CD4-positive, alpha-beta T cell treated with Interleukin-4 for 4 hours (primary cell): ENCODE measurements at regions not wholly inside any gene's neighbourhood (a gene's known extent, or its start where the extent isn't known, plus 50 kb on each side); places are given as distances from the start of the nearest gene placed in this dataset.

Experiments
- DNase-seq: peaks from one replicate; pipeline ENCODE4 v3.0.0-alpha.2; 2020

DNA sequence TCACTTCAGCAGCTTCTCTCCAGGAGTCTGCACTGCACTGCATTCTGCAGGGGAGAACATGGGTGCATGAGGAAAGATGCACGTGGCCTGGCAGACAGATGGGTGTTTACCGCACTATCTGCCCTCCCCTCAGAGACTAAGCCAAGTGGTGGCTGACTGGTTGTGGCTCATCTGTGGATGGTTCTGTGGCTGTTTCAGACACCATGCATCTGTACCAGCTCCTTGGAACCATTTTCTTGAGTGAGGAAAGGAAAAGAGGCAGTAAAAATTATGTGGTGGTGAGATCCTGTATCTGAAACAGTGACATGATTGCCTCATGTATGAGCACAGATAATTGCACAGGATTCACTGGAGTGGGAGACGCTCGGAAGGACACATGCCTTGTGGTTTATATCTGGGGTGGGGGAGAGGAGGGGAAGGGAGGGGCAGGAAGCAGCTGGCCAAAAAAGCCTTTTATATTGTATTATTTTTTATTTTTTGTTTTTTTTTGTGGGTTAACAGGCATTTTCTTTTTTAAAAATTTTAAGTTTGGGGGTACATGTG lies 161.7 kb downstream of the ERMARD start:
- no peak for DNase-seq

DNA sequence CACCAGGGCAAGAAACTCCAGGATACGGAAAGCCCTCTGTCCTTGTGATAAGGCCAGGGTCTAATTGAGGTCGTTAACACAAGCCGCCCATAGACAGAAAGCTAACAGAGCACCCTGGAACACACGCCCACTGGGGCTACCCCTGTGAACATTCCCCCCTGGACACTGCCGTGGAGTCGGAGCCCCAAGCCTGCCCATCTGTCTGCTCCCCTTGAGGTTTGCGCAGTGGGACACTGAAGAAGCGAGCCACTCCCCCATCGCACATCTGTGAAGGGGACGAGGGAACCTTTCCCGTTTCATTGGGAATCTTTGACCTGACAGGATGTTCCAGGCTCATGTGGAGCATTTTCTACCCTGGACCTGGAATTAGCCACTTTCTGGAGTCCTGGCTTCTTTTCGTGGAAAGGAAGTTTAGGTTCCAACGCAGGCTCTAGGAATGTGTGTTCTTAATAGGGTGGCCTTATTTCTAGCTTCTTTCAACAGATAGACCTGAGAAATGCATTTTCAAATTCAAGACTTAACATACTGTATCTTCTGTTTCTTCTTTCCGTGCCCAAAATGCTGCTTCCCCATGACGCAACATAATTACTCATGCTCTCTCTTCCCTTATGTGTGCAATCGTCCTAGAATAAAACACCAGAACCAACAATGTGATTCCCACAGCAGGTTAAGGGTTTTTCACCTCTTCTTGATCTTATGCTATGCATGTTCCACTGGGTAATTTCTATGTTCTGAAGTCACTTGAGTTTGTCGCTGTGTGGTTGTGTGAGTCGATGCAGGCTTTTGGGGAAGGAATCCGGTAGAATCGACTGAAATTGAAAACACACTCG lies 161.1 kb downstream of the ERMARD start:
- DNase-seq = no peak

DNA sequence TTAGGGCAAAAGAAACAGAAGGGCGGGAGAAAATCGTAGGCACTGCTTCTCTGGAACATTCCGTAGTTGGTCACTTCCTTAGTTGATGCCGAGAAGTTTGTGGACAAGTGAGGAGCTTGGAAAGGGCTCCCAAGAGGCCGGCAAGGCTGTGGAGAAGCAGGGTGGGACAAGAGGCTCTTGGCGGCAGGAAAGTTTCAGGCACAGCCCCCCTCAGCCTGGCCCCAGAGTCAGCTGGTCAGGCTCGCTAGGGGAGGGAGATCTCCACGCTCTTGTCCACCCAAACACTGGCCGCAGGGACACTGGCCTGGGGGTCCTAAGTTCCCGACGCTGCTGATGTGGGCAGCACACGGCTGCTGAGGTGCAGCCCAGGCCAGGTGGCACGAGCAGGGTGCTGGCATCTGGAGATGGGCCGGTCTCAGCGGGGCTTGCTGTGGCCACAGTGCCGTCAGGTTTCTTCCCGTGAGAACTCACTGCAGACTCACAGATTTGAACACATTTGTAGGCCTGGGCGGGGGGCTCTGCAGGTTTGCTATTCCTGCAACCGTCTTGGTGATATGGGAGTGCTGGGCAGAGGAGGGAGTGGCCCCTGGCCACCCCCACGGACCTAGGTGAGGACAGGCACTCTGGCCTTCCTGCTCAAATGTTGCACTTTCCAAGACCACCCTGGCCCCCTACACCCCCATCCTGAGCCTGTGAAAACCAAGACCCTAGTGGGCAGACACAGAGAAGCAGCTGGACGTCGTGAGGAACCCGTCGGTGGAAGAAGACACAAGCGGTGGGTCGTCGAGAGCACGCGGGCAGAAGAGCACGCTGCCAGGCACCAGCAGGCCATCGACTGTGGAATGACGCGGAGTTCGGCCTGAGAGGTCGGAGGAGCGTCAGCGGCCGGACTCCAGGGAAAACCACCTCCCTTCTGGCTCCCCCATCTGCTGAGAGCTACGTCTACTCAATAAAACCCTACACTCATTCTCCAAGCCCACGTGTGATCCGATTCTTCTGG lies 160.1 kb downstream of the ERMARD start:
- DNase-seq = no peak

DNA sequence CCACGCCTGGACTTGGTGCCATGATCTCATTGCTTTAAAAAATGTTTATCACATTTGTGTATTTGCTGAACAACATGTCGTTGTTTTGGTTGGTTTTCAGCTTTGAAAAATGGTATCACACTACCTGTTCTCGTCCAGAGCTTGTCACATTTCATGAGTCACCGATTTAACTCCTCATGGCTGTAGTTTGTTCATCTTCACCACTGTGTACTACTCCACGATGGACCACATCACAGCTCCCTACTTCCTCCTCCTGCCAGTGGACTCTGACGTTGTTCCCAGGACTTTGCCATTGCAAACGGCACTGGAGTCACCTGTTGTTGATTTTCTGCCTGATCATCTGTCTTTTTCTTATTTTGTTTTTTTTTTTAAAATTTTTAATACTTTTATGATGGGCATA lies 157.7 kb downstream of the ERMARD start:
- DNase-seq = no peak

DNA sequence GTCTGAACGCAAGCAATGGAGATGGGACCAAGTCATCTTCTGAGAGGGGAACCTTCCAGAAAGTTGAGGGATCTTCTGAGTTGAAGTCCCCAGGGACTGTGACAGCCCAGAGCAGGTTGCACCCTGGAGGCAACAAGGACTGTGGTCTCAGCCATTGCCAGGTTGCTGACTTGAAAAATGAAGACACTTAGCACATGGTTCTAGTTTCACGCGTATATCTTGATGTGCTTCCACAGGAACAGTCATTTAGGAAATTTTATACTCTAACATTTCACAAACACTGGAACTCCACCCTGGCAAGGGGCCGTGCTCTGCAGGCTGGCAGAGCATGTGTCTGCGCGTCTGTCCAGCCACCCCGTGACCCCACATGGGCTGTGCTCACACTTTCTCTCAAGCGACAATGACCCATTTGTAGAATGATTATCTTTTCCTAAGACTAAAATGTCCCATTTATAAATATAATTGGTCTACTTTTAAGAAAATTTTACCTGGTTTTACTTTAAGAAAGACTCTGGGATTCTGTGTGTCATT lies 157.0 kb downstream of the ERMARD start:
- DNase-seq = no peak

DNA sequence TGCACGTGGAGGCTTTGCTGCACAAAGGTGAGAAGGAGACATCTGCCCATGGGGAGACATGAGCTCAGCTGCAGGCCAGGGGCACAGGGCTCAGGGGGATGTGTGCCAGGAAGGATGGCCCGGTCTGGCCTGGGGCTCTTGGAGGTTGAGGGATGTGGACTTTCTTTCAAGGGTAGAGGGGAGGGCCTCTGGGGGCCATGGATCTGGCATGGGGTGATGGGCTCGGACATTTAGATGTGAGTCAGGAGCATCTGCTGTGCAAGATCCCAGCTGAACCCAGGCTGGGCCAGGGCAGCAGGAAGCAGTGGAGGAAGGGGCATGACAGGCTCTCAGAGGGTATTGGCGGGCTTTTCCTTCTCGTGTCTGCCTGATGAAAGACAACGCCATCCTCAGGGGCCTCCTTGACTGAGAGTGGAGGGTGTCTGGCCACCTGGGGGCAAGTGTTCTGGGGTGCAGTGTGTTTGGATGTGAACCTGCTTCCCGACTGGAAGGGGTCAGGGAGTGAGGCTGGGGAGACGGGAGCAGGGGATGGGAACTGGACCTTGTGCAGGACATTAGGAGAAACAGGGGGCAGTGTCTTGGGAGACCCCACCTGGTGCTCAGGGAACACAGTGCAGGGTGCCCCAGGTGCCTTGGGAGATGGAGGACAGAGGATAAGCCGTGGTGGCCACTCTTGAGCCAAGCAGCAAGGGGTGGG lies 156.1 kb downstream of the ERMARD start:
- no peak for DNase-seq

DNA sequence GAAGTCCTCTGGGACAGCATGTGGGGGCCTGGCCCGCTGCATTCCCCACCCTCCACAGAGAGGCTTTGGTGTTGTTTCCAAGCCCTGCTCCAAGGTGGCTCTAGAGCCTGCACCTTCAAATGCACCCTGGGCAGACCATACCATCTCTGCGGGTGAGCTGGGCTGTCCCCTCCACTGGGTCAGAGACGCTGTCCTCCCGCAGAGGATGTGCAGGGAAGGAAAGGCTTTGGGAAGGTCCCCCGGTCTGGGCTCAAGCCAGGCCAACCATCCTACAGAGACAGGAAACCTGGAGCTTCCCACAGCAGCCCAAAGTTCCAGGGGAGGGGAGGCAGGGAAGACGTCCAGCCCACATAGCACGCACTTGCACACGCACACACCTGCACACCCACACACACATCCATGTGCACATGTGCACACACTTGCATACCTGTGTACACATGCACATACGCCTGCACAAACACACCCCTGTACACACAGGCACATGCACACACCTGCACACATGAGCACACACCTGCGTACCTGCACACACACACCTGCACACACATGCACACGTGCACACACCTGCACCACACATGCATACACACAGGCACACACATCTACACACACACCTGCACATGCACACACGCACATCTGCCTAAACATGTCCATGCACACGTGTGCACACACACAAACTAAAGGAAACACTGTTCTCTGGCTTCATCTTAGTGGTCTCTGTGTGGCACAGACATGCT lies 155.4 kb downstream of the ERMARD start:
- DNase-seq = no peak

DNA sequence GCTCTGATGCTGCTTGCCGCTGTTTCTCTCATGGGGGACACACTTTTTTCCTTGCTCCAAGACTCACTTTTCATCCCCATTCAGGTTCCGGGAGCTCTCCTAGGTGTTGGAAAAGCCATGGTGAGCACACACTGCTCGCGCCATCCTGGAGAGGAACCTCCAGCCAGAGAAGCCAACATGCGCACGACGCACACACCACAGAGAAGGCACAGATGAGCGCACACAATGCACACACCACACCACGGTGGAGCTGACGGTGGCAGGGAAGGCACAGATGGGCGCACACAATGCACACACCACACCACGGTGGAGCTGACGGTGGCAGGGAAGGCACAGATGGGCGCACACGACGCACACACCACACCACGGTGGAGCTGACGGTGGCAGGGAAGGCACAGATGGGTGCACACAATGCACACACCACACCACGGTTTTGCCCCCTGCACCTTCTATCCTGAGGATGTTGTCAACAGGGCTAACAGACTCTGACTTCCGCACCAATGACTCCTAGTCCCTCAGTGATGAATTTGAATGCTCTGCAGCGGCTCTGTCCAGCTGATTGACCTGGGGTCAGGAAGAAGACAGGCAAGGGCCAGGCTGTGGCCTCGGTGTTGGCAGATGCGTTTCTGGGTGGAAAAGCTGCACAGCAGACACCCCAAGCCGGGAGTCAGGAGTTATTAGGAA lies 154.7 kb downstream of the ERMARD start:
- DNase-seq = no peak

DNA sequence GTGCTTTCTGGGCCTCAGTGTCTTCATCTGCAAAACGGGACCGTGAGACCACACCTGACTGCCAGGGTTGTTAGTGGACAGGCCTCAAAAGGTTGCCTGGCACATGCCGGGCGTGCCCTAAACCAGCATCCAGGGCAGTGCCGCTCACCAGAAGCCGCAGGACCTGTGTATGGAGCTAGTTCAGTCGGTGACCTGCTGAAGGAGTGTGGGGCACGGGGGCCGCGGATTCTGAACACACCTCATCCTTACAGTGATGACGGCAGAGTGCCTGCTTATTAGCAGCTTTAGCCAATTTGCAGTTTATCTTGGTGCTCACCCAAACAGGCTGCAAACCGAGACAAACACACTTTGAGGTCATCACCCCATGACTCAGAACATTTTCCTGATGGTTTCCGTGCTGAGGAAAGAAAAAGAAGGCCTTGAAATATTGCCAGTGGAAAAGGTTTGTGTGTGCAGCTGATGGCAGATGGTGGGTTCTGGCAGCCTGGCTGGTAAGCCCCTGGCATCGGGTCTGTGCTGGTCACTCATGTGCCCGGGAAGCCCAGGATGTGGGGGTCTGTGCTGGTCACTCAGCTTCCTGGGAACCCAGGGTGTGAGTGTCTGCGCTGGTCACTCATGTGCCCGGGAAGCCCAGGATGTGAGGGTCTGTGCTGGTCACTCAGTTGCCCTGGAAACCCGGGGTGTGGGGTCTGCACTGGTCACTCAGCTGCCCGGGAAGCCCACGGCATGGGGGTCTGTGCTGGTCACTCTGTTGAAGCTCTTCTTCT lies 153.8 kb downstream of the ERMARD start:
- no peak for DNase-seq

DNA sequence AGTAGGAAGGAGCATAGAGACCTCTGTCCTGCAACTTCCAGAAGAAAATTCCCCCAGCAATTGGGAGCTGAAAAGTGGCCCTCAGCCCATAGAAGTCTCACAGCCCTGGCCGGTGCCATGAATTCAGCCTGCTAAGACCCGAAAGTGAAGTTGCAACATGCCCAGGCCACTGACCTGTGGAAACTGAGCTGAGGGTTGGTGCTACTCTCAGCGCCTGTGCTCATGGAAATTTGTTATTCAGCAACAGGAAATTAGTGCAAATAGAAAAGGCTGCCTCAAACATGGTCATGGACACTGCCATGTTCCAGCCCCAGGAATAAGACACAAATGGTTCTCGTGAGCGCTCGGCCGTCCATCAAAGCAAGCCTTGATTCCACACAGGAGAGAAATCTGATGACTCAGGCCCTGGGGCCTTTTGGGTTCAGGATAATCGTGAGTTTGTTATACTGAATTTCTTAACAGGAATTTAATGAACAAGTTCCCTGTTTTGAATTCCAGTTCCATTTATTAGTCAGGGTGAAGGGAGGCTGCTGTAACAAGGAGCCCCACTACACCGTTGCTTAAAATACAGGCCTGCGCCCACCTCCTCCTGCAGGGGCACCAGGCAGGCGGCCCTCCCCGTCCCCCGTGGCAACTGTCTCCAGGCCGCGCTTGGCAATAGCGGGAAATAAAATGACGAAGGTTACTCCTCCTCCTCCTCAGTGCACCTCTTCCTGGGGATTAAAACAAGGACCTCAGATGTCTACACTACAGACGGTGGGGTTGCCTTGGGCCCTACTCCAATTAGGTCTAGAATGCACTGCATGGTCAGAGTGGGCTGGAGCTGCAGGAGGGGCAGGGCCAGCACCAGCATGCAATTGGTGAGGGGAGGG lies 152.9 kb downstream of the ERMARD start:
- no peak for DNase-seq

DNA sequence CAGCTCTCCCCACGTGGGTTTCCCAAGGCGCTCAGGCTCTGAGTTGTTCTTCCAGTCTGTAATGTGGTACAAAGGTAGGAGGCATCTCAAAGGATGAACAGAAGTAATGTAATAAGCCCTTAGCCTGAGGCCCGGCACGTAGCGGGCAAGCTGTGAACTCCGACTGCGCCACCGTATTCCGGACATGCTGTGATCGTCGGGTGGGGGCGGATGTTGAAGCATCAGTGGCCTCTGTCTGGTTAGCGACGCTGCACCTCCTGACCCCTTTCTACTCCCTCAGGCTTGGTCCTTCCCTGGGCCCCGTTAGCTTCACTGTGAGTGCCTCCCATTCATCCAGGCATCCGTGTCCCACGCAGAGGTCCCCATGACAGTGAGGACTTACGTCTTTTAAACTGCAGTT lies 151.7 kb downstream of the ERMARD start:
- no peak for DNase-seq

DNA sequence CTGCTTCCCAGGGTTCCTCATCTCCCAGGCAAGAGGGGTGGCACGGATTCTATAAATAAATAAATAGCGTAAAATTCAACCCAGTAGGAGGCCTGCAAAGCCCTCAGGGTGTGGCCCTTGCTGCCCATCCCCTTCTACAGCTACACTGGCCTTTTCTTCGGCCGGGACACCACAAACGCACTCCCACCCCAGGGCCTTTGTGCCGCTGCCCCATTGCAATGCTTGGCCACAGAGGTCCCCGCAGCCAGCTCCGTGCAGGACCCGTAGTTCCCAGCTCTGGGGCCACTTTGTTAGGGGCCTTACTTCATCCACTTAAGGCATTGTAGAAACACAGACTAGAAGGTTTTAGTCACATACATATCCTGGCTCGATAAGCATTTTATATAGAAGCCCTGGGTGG lies 151.2 kb downstream of the ERMARD start:
- no peak for DNase-seq

DNA sequence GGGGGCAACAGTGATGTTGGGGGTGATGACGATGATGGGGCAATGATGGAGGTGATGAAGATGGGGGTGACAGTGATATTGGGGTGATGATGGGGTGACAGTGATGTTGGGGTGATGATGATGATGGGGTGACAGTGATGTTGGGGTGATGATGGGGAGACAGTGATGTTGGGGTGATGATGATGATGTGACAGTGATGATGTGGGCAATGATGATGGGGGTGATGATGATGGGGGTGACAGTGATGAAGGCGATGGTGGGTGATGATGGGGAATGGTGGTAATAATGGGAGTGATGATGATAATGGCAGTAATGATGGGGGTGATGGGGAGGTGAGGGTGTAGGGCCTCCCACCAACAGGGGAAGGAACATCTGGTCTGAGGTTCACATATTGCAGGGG lies 150.6 kb downstream of the ERMARD start:
- no peak for DNase-seq

DNA sequence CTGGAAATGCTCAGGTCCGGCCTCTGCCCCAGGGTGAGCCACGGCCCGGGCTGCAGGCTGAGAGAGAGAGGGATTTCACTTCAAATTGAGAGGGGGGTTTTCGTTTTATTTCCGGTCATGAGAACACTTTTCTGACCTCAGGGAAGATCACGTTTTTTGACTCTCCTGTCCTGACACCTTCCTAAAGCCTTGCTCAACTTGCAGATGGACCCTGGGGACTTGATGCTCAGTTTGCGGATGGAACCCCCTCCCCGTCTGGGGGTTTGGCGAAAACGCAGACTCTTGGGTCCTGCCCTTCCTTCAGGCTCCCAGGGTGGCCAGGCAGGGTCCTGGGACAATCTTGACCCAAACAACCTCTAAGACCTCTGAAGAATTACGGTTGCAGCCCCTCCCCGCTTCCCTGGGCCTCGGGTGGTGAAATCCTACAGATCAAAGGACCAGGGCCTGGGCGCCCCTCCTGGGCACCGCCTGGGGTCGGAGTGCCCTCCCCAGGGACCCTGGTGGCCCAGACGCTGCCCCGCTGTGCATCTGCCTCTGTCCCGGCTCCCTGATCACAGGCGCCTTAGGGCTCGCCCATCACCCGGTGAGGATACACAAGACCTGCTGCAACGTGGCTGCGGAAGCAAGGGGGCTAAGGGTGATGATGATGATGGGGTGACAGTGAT lies 148.2 kb downstream of the ERMARD start:
- no peak for DNase-seq

DNA sequence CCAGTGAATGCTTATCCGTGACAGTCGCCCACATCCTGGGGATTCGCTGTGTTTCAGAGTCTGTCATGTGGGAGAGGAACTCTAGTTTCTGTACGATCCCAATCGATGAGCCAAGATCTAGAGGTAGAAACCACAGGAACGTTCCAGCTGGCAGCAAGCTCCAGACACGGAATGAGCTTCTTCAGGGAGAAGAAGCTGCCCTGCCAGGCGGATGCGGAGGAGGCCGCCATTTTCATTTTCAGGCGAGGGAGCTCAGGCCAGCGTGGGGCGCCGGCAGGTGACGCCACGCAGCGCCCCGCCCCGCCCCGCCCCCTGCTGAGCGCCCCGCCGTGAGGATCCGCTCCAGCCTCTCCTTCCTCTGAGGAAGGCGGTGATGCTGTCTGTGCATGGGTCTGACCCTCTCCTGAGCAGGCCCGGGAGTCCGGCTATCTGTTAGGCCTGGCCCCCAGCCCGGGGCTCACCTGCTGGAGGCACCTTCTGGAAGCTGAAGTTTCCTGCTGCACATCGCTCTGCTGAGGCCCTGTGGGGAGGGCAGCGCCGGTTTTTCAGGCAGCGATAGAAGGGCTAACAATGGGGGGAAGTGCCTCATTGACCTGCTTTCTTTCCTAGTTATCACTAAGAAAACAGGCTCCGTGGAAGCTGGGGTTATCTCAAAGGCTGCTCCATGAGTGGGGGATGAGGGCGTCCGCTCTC lies 147.5 kb downstream of the ERMARD start:
- DNase-seq = no peak

DNA sequence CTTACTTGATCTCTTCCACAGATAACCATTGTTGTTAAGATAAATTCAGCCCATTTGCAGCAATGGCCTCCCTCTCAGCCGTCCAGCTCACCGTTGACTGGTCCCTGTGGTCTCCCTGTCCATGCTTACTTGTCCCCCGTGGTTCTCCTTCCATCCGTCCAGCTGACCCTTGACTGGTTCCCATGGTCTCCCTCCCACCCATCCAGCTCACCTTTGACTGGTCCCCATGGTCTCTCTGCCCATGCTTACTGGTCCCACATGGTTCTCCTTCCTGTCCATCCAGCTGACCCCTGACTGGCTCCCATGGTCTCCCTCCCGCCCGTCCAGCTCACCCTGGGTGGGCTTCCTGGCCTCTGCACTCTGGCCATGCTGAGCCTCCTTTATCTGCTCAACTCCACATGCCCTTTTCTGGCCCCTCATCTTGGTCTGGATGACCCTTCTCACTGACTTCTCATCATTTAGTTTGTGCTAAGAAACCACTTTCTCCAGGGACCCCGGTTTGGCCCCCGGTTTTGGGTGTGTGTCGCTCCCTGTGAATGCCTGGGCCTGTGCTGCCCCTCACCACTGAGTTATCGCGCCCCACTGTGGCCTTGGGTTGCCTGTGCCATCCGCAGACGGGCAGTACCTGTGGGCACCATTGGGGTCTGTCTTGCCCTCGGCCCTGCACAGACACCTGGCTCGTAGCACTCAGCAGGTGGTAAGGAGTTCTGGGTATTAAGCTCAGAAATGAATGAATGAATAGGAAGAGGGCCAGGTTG lies 146.4 kb downstream of the ERMARD start:
- DNase-seq = no peak

DNA sequence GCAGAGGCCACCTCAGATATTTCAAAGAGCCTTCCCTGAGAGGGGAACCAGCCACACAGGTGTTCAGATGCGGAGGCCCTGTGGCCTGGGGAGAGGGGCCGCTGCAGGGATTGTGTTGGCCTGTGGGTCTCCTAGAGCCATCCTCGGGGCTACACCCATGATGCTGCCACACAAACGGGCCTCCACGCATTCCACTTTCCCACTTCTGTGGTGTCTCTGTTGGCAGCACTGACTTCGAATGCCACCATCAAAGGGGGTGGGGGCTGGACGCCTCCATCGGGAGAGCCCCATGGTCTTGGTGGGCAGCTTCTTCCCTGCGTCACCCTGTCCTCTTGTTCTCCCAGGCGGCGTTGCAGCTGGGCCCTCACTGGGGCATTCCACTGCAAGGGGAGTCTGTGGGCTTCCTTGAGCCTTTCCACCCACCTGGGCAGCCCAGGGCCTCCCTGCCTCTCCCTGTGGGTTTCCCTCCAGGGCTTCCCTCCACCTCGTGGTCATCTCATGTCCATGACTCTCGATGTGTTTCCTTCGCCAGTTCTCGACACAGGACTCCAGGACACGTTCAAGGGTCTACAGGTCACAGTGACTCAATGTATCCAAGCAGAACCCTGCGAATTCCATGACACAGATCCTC lies 145.5 kb downstream of the ERMARD start:
- no peak for DNase-seq
